ENCODE measurements at regions not wholly inside any gene's neighbourhood (a gene's known extent, or its start where the extent isn't known, plus 50 kb on each side); places are given as distances from the start of the nearest gene placed in this dataset.
"Not testable (repeated sequence)": the region's sequence is repeated elsewhere in the genome, so short reads cannot be mapped to it uniquely, and the experiment has no call there.

DNA sequence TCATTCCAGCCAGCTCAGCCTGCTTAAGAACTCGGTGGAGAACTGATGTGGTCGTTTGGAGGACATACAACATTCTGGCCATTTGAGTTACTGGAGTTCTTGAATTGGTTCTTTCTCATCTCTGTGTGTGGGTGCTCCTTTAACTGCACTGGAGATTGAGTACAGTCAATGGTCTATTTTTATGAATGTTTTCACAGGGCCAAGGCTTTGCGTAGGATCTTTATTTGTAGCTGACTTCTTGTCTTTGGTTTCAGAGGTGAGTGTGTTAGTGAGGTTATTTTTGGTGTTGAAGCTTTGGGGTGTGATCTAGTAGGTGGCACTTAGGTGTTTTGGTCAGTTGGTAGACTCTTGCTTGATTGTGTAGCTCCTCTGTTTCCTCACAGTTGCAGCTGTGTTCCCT, 288.4 kb downstream of the LHFPL1 start:
- Histone ChIP-seq H3K79me2 (ENCODE audit: low read length) (no peaks in the 10 kb centered on the region), H3K9me3 (ENCODE audit: low read length) (0 out of 2 replicates have a peak, but pooled peaks cover 4% of the 10 kb centered on the region), H3K27me3 (ENCODE audit: low read length) (no peaks in the 10 kb centered on the region), H3K9ac (ENCODE audit: low read length) (no peak overlapping the region), H3K27ac (ENCODE audit: low read length) (no peak overlapping the region), H4K20me1 (ENCODE audit: low read length) (no peaks in the 10 kb centered on the region), H3K4me1 (ENCODE audit: insufficient read depth, low read length) (no peaks in the 10 kb centered on the region), H3K36me3 (ENCODE audit: low read depth, low read length) (no peaks in the 10 kb centered on the region), H3K4me3 (ENCODE audit: low read length) (no peak overlapping the region), H3K9me2 (replicated peaks; ENCODE audit: low read length) (no peaks in the 10 kb centered on the region), H3K4me2 (ENCODE audit: low read length) (no peak overlapping the region), H2AFZ (ENCODE audit: low read length) (no peak overlapping the region), H3F3A (ENCODE audit: low read length, unreplicated experiment) (no peaks in the 10 kb centered on the region)
- ChIA-PET CTCF (no interaction called here), POLR2A (ENCODE audit: unreplicated experiment) (no interaction called here)
- no TSS peak for BruUV-seq (replicated peaks)
- intact Hi-C loops (cut with micrococcal nuclease): no loop called here
- DNase-seq (no peak), ATAC-seq (no peak)
- TF ChIP-seq EZH2 (IDR thresholded peaks at IDR 0.05; ENCODE audit: low read length, unreplicated experiment) (no peak), EZH2phosphoT487 (IDR thresholded peaks at IDR 0.05; ENCODE audit: borderline replicate concordance, low read length) (no peak)

DNA sequence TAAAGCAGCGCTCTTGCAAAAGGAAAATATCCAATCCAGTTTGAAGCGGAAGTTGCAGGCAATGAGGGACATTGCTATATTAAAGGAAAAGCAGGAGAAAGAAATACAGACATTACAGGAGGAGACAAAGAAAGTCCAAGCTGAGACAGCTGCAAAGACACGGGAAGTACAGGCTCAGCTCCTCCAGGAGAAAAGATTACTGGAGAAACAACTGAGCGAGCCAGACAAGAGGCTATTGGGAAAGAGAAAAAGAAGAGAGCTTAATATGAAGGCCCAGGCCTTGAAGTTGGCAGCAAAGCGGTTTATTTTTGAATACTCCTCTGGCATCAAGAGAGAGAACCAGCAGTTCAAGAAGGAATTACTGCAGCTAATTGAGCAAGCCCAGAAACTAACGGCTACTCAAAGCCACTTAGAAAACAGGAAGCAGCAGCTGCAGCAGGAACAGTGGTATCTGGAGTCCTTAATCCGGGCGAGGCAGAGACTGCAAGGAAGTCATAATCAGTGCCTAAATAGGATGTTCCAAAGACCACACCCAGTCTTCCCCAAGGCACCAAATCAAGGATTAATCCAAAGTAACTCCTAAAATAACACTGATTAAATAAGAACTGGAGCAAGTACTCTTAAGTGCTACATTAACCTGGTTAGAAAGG, 298.0 kb downstream of the LHFPL1 start:
- H3K9ac ChIP-seq (ENCODE audit: low read length); H3K9me2 ChIP-seq (replicated peaks; ENCODE audit: low read length); H2AFZ ChIP-seq (ENCODE audit: low read length); H3K79me2 ChIP-seq (ENCODE audit: low read length); H4K20me1 ChIP-seq (ENCODE audit: low read length); H3F3A ChIP-seq (ENCODE audit: low read length, unreplicated experiment); BruUV-seq (replicated peaks); H3K4me1 ChIP-seq (ENCODE audit: insufficient read depth, low read length); ATAC-seq; intact Hi-C loops (cut with micrococcal nuclease); H3K36me3 ChIP-seq (ENCODE audit: low read depth, low read length); H3K4me2 ChIP-seq (ENCODE audit: low read length); CTCF ChIA-PET; H3K27me3 ChIP-seq (ENCODE audit: low read length); POLR2A ChIA-PET (ENCODE audit: unreplicated experiment); DNase-seq; H3K9me3 ChIP-seq (ENCODE audit: low read length); H3K4me3 ChIP-seq (ENCODE audit: low read length); H3K27ac ChIP-seq (ENCODE audit: low read length): not testable (repeated sequence)

DNA sequence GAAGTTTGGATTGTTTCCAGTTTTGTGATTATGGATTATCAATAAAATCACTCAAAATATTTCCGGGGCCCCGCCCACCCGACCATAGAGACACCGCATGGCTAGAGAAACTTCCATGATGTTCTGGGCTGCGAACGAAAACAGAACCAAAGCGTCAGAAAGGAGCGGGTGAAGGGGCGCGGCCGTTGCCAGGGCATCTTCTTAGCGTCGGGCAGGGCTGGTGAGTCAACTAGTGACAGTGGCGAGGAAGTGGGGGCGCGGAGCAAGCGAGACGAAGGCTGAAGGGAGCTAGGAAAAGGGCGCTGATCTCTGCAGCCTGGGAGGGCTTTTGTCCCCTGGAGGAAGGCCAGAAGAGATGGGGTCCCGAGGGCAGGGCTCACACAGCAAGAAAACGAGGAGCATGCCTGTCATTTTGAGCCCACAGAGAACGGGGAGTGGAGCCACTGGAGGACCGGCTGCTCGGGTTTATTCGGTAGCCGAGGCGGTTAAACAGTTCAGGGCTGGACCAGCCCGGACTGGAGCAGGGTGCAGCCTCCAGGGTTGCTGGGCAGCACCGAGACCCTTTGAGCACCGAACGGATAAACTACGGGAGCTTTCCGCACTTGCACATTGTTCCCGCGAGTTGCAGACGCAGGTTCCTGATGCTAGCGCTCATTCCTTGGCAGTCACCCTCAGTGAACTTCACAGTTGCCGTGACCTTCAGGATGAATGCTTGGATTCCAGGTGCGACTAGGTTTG, 298.1 kb upstream of the TRPC5 start:
- TF ChIP-seq EZH2 (IDR thresholded peaks at IDR 0.05; ENCODE audit: low read length, unreplicated experiment) (no peak), EZH2phosphoT487 (IDR thresholded peaks at IDR 0.05; ENCODE audit: borderline replicate concordance, low read length) (no peak)
- TF ChIP-seq, protein P1, sequence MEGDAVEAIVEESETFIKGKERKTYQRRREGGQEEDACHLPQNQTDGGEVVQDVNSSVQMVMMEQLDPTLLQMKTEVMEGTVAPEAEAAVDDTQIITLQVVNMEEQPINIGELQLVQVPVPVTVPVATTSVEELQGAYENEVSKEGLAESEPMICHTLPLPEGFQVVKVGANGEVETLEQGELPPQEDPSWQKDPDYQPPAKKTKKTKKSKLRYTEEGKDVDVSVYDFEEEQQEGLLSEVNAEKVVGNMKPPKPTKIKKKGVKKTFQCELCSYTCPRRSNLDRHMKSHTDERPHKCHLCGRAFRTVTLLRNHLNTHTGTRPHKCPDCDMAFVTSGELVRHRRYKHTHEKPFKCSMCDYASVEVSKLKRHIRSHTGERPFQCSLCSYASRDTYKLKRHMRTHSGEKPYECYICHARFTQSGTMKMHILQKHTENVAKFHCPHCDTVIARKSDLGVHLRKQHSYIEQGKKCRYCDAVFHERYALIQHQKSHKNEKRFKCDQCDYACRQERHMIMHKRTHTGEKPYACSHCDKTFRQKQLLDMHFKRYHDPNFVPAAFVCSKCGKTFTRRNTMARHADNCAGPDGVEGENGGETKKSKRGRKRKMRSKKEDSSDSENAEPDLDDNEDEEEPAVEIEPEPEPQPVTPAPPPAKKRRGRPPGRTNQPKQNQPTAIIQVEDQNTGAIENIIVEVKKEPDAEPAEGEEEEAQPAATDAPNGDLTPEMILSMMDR (conservative IDR thresholded peaks at IDR 0.05; ENCODE audit: low read depth, low read length): no peak
- ATAC-seq (no peak), DNase-seq (no peak)
- ChIA-PET POLR2A (ENCODE audit: unreplicated experiment) (no interaction called here), CTCF (no interaction called here)
- H3K9me2 ChIP-seq (replicated peaks; ENCODE audit: low read length): no peaks in the 10 kb centered on the region
- no peaks in the 10 kb centered on the region for H3F3A ChIP-seq (ENCODE audit: low read length, unreplicated experiment)
- no peak overlapping the region for H3K4me2 ChIP-seq (ENCODE audit: low read length)
- BruUV-seq (replicated peaks): no TSS peak
- no peaks in the 10 kb centered on the region for H3K4me1 ChIP-seq (ENCODE audit: insufficient read depth, low read length)
- no peak overlapping the region for H3K9ac ChIP-seq (ENCODE audit: low read length)
- no peak overlapping the region for H2AFZ ChIP-seq (ENCODE audit: low read length)
- H3K79me2 ChIP-seq (ENCODE audit: low read length): no peaks in the 10 kb centered on the region
- no peaks in the 10 kb centered on the region for H3K27me3 ChIP-seq (ENCODE audit: low read length)
- no peaks in the 10 kb centered on the region for H3K36me3 ChIP-seq (ENCODE audit: low read depth, low read length)
- H3K9me3 ChIP-seq (ENCODE audit: low read length): no peaks in the 10 kb centered on the region; the same call in 1 of the 2 replicates
- intact Hi-C loops (cut with micrococcal nuclease): no loop called here
- H3K4me3 ChIP-seq (ENCODE audit: low read length): no peak overlapping the region
- H4K20me1 ChIP-seq (ENCODE audit: low read length): no peaks in the 10 kb centered on the region
- H3K27ac ChIP-seq (ENCODE audit: low read length): no peak overlapping the region

Measured in PC-3 (cell line).